SK-N-SH treated with all-trans-retinoic acid at 6 μM for 48 hours (cell line): ENCODE measurements at regions not wholly inside any gene's neighbourhood (a gene's known extent, or its start where the extent isn't known, plus 50 kb on each side); places are given as distances from the start of the nearest gene placed in this dataset.

Source experiments
- BACH2 ChIP-seq: fragments of 250-450 bp; sonication (Bioruptor Pico); IDR thresholded peaks from 2 replicates; pipeline ENCODE4 v1.9.0; 2021; ENCODE audit warnings: mild to moderate bottlenecking, borderline replicate concordance
- GLIS3 ChIP-seq: fragments of 250-450 bp; sonication (Bioruptor Pico); IDR thresholded peaks from 2 replicates; pipeline ENCODE4 v1.5.0; 2020; ENCODE audit warnings: mild to moderate bottlenecking, moderate library complexity
- SNAI2 ChIP-seq: fragments of 250-450 bp; sonication (Bioruptor Pico); IDR thresholded peaks from 2 replicates; pipeline ENCODE4 v1.5.0; 2020; ENCODE audit warnings: mild to moderate bottlenecking, moderate library complexity
- TOX ChIP-seq: fragments of 250-450 bp; sonication (Bioruptor Pico); IDR thresholded peaks from 2 replicates; pipeline ENCODE4 v1.8.0; 2021; ENCODE audit warnings: mild to moderate bottlenecking, moderate library complexity, borderline replicate concordance
- ZFP3 ChIP-seq: fragments of 250-450 bp; sonication (Bioruptor Pico); IDR thresholded peaks from 2 replicates; pipeline ENCODE4 v1.5.0; 2020; ENCODE audit warnings: mild to moderate bottlenecking, moderate library complexity
- TF ChIP-seq, protein P1 (sequence below): fragments of 250-450 bp; sonication (Bioruptor Pico); IDR thresholded peaks from 2 replicates; pipeline ENCODE4 v1.8.0; 2020; ENCODE audit warnings: mild to moderate bottlenecking, moderate library complexity, borderline replicate concordance

DNA sequence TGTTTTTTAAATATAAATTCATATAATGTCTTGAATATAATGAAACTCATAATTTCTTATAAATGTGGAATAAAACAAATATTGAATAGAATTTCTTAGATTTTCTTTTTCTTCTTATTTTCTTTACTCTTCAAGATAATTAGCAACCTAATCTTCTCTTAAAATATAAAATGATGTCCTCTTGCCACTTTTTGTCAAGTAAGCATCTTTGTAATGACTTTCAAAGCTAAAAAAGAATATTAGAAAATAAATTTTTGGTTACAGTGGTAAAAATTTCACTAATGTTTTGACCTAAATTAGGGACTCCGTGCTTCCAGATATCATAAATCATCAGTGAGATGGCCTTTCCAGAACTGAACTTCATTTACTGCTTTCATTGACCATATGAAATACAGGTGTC lies 846.4 kb downstream of the FRK start:
- no peak for TF ChIP-seq ZFP3 (CRISPR knock-in tag)
- no peak for TF ChIP-seq SNAI2 (CRISPR knock-in tag)
- TF ChIP-seq, protein P1, sequence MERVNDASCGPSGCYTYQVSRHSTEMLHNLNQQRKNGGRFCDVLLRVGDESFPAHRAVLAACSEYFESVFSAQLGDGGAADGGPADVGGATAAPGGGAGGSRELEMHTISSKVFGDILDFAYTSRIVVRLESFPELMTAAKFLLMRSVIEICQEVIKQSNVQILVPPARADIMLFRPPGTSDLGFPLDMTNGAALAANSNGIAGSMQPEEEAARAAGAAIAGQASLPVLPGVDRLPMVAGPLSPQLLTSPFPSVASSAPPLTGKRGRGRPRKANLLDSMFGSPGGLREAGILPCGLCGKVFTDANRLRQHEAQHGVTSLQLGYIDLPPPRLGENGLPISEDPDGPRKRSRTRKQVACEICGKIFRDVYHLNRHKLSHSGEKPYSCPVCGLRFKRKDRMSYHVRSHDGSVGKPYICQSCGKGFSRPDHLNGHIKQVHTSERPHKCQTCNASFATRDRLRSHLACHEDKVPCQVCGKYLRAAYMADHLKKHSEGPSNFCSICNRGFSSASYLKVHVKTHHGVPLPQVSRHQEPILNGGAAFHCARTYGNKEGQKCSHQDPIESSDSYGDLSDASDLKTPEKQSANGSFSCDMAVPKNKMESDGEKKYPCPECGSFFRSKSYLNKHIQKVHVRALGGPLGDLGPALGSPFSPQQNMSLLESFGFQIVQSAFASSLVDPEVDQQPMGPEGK (CRISPR knock-in tag), result no peak
- no peak for TF ChIP-seq BACH2
- TF ChIP-seq TOX (CRISPR knock-in tag), result no peak
- no peak for TF ChIP-seq GLIS3 (CRISPR knock-in tag)
